ENCODE measurements at regions not wholly inside any gene's neighbourhood (a gene's known extent, or its start where the extent isn't known, plus 50 kb on each side); places are given as distances from the start of the nearest gene placed in this dataset.

DNA sequence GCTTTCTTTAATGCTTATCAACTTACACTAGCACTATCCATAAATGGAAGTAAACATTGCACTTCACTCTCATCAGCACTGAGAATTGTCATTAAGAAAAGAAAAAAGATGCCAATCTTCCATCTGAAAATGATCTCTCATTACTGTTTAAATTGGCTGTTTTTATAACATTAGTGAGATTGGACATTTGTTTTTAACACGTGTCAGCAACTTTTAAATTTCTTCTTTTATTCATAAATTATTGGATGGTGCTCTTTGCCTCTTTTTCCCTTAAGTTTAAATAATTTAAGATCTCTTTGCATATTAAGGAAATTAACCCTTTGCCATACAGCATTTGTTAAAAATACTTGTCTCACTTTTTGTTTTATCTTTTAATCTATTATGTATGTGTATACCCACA lies 146.5 kb upstream of the CHST9 start:
- H3K27me3 ChIP-seq (ENCODE audit: insufficient read depth, low read length): no peaks in the 10 kb centered on the region
- H3K4me2 ChIP-seq (ENCODE audit: low read length): no peak overlapping the region
- ChIA-PET CTCF (no interaction called here), RAD21 (ENCODE audit: low non-redundant PET in 1 of 2, low total read pairs in 2 of 2, uncharacterized antibody in 2 of 2, unreplicated experiment in 2 of 2) (no interaction called here), POLR2A (no interaction called here)
- H2AFZ ChIP-seq (ENCODE audit: low read depth, low read length, poor library complexity, severe bottlenecking): no peak overlapping the region
- no peaks in the 10 kb centered on the region for H3K79me2 ChIP-seq (ENCODE audit: insufficient read depth, low read length)
- H3K9ac ChIP-seq (ENCODE audit: low read length): no peak overlapping the region
- peaks cover 0 to 3% of the 10 kb centered on the region in 2 experiments; a peak in 1 of 4 replicates for H3K9me3 ChIP-seq (ENCODE audit: control insufficient read depth in 1 of 2, insufficient read depth in 1 of 2, low read depth in 1 of 2, low read length in 2 of 2)
- H3K9me2 ChIP-seq (ENCODE audit: insufficient read depth): no peaks in the 10 kb centered on the region
- TF ChIP-seq POLR2AphosphoS5 (IDR thresholded peaks at IDR 0.05; ENCODE audit: low read depth, low read length) (no peak), TCF7L2 (IDR thresholded peaks at IDR 0.05; ENCODE audit: borderline replicate concordance, extremely low read depth, insufficient read depth, insufficient read length) (no peak), EZH2 (IDR thresholded peaks at IDR 0.05) (no peak), ZFX (IDR thresholded peaks at IDR 0.05) (no peak), ELF1 (IDR thresholded peaks at IDR 0.05; ENCODE audit: borderline replicate concordance, low read depth) (no peak), SP1 (IDR thresholded peaks at IDR 0.05; ENCODE audit: low read depth) (no peak), FOSL1 (IDR thresholded peaks at IDR 0.05; ENCODE audit: low read depth) (no peak), EZH2phosphoT487 (IDR thresholded peaks at IDR 0.05; ENCODE audit: borderline replicate concordance) (no peak), CEBPB (IDR thresholded peaks at IDR 0.05; ENCODE audit: low read depth) (no peak), SRF (IDR thresholded peaks at IDR 0.05; ENCODE audit: low read depth) (no peak), EGR1 (IDR thresholded peaks at IDR 0.05; ENCODE audit: low read depth) (no peak), YY1 (IDR thresholded peaks at IDR 0.05; ENCODE audit: extremely low read depth, insufficient replicate concordance, low read depth, low read length) (no peak)
- TF ChIP-seq, protein P1, sequence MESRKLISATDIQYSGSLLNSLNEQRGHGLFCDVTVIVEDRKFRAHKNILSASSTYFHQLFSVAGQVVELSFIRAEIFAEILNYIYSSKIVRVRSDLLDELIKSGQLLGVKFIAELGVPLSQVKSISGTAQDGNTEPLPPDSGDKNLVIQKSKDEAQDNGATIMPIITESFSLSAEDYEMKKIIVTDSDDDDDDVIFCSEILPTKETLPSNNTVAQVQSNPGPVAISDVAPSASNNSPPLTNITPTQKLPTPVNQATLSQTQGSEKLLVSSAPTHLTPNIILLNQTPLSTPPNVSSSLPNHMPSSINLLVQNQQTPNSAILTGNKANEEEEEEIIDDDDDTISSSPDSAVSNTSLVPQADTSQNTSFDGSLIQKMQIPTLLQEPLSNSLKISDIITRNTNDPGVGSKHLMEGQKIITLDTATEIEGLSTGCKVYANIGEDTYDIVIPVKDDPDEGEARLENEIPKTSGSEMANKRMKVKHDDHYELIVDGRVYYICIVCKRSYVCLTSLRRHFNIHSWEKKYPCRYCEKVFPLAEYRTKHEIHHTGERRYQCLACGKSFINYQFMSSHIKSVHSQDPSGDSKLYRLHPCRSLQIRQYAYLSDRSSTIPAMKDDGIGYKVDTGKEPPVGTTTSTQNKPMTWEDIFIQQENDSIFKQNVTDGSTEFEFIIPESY (IDR thresholded peaks at IDR 0.05; ENCODE audit: extremely low read depth, insufficient replicate concordance, low read length): no peak
- TF ChIP-seq, protein P2, sequence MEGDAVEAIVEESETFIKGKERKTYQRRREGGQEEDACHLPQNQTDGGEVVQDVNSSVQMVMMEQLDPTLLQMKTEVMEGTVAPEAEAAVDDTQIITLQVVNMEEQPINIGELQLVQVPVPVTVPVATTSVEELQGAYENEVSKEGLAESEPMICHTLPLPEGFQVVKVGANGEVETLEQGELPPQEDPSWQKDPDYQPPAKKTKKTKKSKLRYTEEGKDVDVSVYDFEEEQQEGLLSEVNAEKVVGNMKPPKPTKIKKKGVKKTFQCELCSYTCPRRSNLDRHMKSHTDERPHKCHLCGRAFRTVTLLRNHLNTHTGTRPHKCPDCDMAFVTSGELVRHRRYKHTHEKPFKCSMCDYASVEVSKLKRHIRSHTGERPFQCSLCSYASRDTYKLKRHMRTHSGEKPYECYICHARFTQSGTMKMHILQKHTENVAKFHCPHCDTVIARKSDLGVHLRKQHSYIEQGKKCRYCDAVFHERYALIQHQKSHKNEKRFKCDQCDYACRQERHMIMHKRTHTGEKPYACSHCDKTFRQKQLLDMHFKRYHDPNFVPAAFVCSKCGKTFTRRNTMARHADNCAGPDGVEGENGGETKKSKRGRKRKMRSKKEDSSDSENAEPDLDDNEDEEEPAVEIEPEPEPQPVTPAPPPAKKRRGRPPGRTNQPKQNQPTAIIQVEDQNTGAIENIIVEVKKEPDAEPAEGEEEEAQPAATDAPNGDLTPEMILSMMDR (IDR thresholded peaks at IDR 0.05 in 2 of 3, conservative IDR thresholded peaks at IDR 0.05 in 1 of 3; ENCODE audit: borderline replicate concordance in 1 of 3, insufficient read depth in 1 of 3, low read depth in 2 of 3, low read length in 2 of 3): no peak
- TF ChIP-seq, protein P3, sequence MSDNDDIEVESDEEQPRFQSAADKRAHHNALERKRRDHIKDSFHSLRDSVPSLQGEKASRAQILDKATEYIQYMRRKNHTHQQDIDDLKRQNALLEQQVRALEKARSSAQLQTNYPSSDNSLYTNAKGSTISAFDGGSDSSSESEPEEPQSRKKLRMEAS (IDR thresholded peaks at IDR 0.05): no peak
- BruUV-seq (replicated peaks): no TSS peak
- DNase-seq (ENCODE audit: low read depth, low spot score): no peak
- H3K36me3 ChIP-seq (ENCODE audit: control insufficient read depth in 1 of 2, insufficient read depth in 2 of 2, low read length in 2 of 2): no peaks in the 10 kb centered on the region
- ATAC-seq: no peak
- no peaks in the 10 kb centered on the region for H3K4me1 ChIP-seq (ENCODE audit: control insufficient read depth in 1 of 2, insufficient read depth in 2 of 2, low read length in 2 of 2)
- intact Hi-C loops (cut with micrococcal nuclease): no loop called here
- H3K27ac ChIP-seq (ENCODE audit: low read depth, low read length): no peak overlapping the region
- H4K20me1 ChIP-seq (ENCODE audit: insufficient read depth): no peaks in the 10 kb centered on the region
- H3K4me3 ChIP-seq (replicated peaks in 1 of 2; ENCODE audit: low read depth in 1 of 2, low read length in 2 of 2): no peak overlapping the region

Measured in HCT116 (cell line).